ENCODE measurements at regions not wholly inside any gene's neighbourhood (a gene's known extent, or its start where the extent isn't known, plus 50 kb on each side); places are given as distances from the start of the nearest gene placed in this dataset.

- H3K4me3 Mint-ChIP-seq, result no peak overlapping the region
- no peak overlapping the region for H3K27ac Mint-ChIP-seq
- TF ChIP-seq CTCF (IDR thresholded peaks at IDR 0.05; ENCODE audit: unreplicated experiment in 3 of 3), result no peak
- H3K36me3 Mint-ChIP-seq (ENCODE audit: low read depth), result no peaks in the 10 kb centered on the region
- H3K4me1 Mint-ChIP-seq, result no peaks in the 10 kb centered on the region
- peaks cover 3% of the 10 kb centered on the region for H3K9me3 Mint-ChIP-seq
- no peaks in the 10 kb centered on the region for H3K27me3 Mint-ChIP-seq (ENCODE audit: low read depth)
Observed at GRCh38 chr4:33685939-33686338, 2558.4 kb downstream of the ARAP2 start.

GRCh38 chr4:33696041-33696440 is 2548.3 kb downstream of the ARAP2 start:
- peaks cover 9% of the 10 kb centered on the region for H3K9me3 Mint-ChIP-seq
- no peaks in the 10 kb centered on the region for H3K36me3 Mint-ChIP-seq (ENCODE audit: low read depth)
- H3K4me3 Mint-ChIP-seq, result no peak overlapping the region
- H3K27me3 Mint-ChIP-seq (ENCODE audit: low read depth), result no peaks in the 10 kb centered on the region
- TF ChIP-seq CTCF (IDR thresholded peaks at IDR 0.05; ENCODE audit: unreplicated experiment in 3 of 3), result no peak
- no peaks in the 10 kb centered on the region for H3K4me1 Mint-ChIP-seq
- no peak overlapping the region for H3K27ac Mint-ChIP-seq

- H3K9me3 Mint-ChIP-seq, result peaks cover 10% of the 10 kb centered on the region
- no peaks in the 10 kb centered on the region for H3K27me3 Mint-ChIP-seq (ENCODE audit: low read depth)
- no peaks in the 10 kb centered on the region for H3K4me1 Mint-ChIP-seq
- TF ChIP-seq CTCF (IDR thresholded peaks at IDR 0.05; ENCODE audit: unreplicated experiment in 3 of 3), result no peak
- H3K27ac Mint-ChIP-seq, result no peak overlapping the region
- no peaks in the 10 kb centered on the region for H3K36me3 Mint-ChIP-seq (ENCODE audit: low read depth)
- H3K4me3 Mint-ChIP-seq, result no peak overlapping the region
Observed at GRCh38 chr4:33696586-33696985, 2547.7 kb downstream of the ARAP2 start.

- Mint-ChIP-seq H3K36me3 (ENCODE audit: low read depth) (peaks cover 4% of the 10 kb centered on the region), H3K27me3 (ENCODE audit: low read depth) (no peaks in the 10 kb centered on the region), H3K4me3 (no peak overlapping the region), H3K9me3 (peaks cover 32% of the 10 kb centered on the region), H3K27ac (no peak overlapping the region), H3K4me1 (no peaks in the 10 kb centered on the region)
- no peak for TF ChIP-seq CTCF (IDR thresholded peaks at IDR 0.05; ENCODE audit: unreplicated experiment in 3 of 3)
Observed at GRCh38 chr4:33709247-33709646, 2535.1 kb downstream of the ARAP2 start.

- H3K27ac Mint-ChIP-seq, result no peak overlapping the region
Observed at GRCh38 chr4:33711826-33712225, 2532.5 kb downstream of the ARAP2 start.

More at GRCh38 chr4:33711826-33712225, 2532.5 kb downstream of the ARAP2 start:
- no peaks in the 10 kb centered on the region for H3K27me3 Mint-ChIP-seq (ENCODE audit: low read depth)
- H3K4me3 Mint-ChIP-seq, result no peak overlapping the region
- H3K4me1 Mint-ChIP-seq, result no peaks in the 10 kb centered on the region
- peaks cover 21% of the 10 kb centered on the region for H3K9me3 Mint-ChIP-seq
- peaks cover 4% of the 10 kb centered on the region for H3K36me3 Mint-ChIP-seq (ENCODE audit: low read depth)
- no peak for TF ChIP-seq CTCF (IDR thresholded peaks at IDR 0.05; ENCODE audit: unreplicated experiment in 3 of 3)

All from nephron (organoid).